Chondrocyte (in vitro differentiated cells): ENCODE measurements at regions not wholly inside any gene's neighbourhood (a gene's known extent, or its start where the extent isn't known, plus 50 kb on each side); places are given as distances from the start of the nearest gene placed in this dataset.

ENCODE experiments used
- DNase-seq: peaks from one replicate; pipeline ENCODE4 v3.0.0; 2021; ENCODE audit warnings: mixed read lengths, low spot score
- H3K27ac Mint-ChIP-seq: one replicate; pipeline ENCODE4 v1.8.0; 2021; ENCODE audit warnings: mild to moderate bottlenecking, moderate library complexity, mixed read lengths; ENCODE audit not compliant: unreplicated experiment
- H3K27me3 Mint-ChIP-seq: 2 replicates; pipeline ENCODE4 v1.8.0; 2021; ENCODE audit warnings: low read depth, mixed read lengths
- H3K36me3 Mint-ChIP-seq: 2 replicates; pipeline ENCODE4 v1.8.0; 2021; ENCODE audit warnings: low read depth, mixed read lengths
- H3K4me1 Mint-ChIP-seq: 2 replicates; pipeline ENCODE4 v1.8.0; 2021; ENCODE audit warnings: low read depth, mild to moderate bottlenecking, mixed read lengths
- H3K4me3 Mint-ChIP-seq: one replicate; pipeline ENCODE4 v1.8.0; 2021; ENCODE audit warnings: mild to moderate bottlenecking, moderate library complexity, mixed read lengths; ENCODE audit not compliant: unreplicated experiment
- H3K9me3 Mint-ChIP-seq: 2 replicates; pipeline ENCODE4 v1.8.0; 2021; ENCODE audit warnings: low read depth, mixed read lengths
- CTCF ChIP-seq: fragments of 200-600 bp; sonication (generic); IDR thresholded peaks from 2 replicates; pipeline ENCODE4 v1.5.0; 2021; ENCODE audit warnings: antibody characterized with exemption, mild to moderate bottlenecking, moderate library complexity

- Mint-ChIP-seq H3K36me3 (no peaks in the 10 kb centered on the region), H3K27me3 (peaks cover 9% of the 10 kb centered on the region), H3K9me3 (peaks cover 9% of the 10 kb centered on the region), H3K4me1 (no peaks in the 10 kb centered on the region), H3K27ac (no peak overlapping the region), H3K4me3 (no peak overlapping the region)
- no peak for DNase-seq
- no peak for TF ChIP-seq CTCF
These were observed 640.1 kb downstream of the IQCM start for GRCh38 chr4:149175549-149175948.

GRCh38 chr4:149173241-149174013 lies 642.2 kb downstream of the IQCM start:
- Mint-ChIP-seq H3K4me3 (no peak overlapping the region), H3K27ac (no peak overlapping the region), H3K36me3 (no peaks in the 10 kb centered on the region), H3K9me3 (no peaks in the 10 kb centered on the region), H3K27me3 (peaks cover 13% of the 10 kb centered on the region), H3K4me1 (no peaks in the 10 kb centered on the region)
- no peak for TF ChIP-seq CTCF
- DNase-seq, result no peak

- no peaks in the 10 kb centered on the region for H3K36me3 Mint-ChIP-seq
- no peak overlapping the region for H3K4me3 Mint-ChIP-seq
- DNase-seq, result no peak
- H3K27ac Mint-ChIP-seq, result no peak overlapping the region
- H3K4me1 Mint-ChIP-seq, result peaks cover 15% of the 10 kb centered on the region
- peaks cover 9% of the 10 kb centered on the region for H3K27me3 Mint-ChIP-seq
- no peak for TF ChIP-seq CTCF
- no peaks in the 10 kb centered on the region for H3K9me3 Mint-ChIP-seq
These were observed 647.0 kb downstream of the IQCM start for GRCh38 chr4:149168645-149169044.

GRCh38 chr4:149166876-149167275 lies 648.8 kb downstream of the IQCM start:
- Mint-ChIP-seq H3K27me3 (peaks cover 6% of the 10 kb centered on the region), H3K9me3 (no peaks in the 10 kb centered on the region), H3K4me3 (no peak overlapping the region), H3K36me3 (no peaks in the 10 kb centered on the region), H3K27ac (no peak overlapping the region), H3K4me1 (peaks cover 15% of the 10 kb centered on the region)
- TF ChIP-seq CTCF, result no peak
- no peak for DNase-seq

GRCh38 chr4:149166365-149166764 lies 649.3 kb downstream of the IQCM start:
- H3K4me1 Mint-ChIP-seq, result peaks cover 15% of the 10 kb centered on the region
- DNase-seq, result no peak
- H3K27me3 Mint-ChIP-seq, result peaks cover 6% of the 10 kb centered on the region
- H3K9me3 Mint-ChIP-seq, result no peaks in the 10 kb centered on the region
- no peaks in the 10 kb centered on the region for H3K36me3 Mint-ChIP-seq
- H3K27ac Mint-ChIP-seq, result no peak overlapping the region
- no peak for TF ChIP-seq CTCF
- no peak overlapping the region for H3K4me3 Mint-ChIP-seq
